ENCODE measurements at regions not wholly inside any gene's neighbourhood (a gene's known extent, or its start where the extent isn't known, plus 50 kb on each side); places are given as distances from the start of the nearest gene placed in this dataset.

DNA sequence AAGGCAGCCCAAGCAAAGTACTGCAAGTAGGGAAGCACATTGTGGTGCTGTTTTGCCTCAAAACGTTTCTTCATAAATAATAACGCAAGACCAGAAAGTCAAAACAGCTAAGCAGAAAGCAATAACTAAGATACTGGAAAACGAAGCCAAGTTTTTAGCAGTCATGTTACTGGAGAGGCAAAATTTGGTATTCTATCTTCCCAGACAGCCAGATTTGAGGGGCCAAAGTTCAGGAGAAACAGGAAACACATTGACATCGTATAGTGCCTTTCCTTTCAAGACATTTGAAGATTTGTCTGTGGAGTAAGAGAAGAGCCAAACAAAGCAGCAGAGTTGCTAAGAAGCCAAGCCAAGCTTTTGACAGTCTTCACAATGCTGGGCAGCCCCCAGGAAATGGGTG lies 843.6 kb upstream of the NECTIN3 start:
- DNase-seq (ENCODE audit: low read depth in 2 of 2), result no peak

DNA sequence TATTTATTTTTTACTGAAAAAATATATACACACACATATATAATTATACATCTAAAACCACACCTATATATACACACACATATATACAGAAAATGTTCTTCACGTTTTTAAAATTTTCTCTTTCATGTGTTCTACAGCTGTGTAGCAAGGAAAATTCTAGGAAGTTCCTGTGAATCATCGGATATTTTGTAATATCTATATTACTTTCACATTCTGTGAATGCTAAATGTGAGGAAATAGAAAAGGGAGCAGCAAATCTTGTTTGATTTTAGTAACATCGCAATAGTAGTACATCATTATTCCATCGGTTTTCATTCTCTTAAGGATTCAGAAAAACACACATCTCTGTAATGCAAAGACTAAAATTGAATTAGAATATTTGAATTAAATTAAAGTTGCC lies 836.8 kb upstream of the NECTIN3 start:
- DNase-seq (ENCODE audit: low read depth in 2 of 2), result no peak

DNA sequence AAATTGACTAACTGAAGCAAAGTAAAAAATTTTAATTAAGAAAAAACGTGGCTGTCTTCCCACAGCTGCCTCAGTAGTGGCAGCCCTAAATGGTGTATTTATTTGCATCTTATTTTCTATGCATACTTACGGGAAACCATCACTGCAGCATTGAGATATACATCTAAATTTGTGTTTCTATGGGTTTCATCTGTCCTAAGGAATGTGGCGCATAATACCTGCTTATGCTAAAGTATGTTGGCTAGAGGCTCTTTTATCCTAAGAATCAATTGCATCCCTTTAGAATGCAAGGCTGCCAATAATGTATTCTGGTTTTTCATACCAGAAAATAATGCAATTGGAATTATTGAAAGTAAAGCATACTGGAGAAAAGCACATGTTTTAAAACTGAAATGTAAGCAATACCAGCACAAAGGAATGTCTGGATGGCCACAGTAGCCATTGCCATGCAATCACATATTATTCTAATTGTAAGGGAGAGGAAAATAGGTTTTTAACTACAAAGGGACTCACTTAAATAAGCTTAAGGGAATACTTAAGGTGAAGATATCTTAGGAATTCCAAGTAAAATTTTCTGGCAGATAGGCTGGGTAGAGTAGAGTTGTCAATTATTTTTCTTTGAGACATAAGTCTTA lies 834.5 kb upstream of the NECTIN3 start:
- DNase-seq (ENCODE audit: low read depth in 2 of 2), result no peak

DNA sequence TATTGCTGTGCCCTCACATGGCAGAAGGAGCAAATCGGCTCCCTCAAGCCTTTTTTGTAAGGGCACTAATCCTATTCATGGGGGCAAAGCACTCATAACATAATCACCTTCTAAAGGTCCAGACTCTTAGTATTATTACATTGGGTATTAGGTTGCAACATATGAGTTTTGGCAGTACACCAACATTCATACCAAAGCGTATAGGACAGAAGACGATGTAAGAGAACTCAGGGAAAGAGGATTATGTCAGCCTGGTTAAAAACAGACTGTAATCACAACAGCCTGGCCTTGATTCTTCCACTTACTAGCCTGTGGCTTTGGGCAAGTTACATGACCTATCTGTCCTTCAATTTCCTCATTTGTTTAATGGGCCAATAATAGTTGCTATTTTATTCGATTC lies 828.5 kb upstream of the NECTIN3 start:
- no peak for DNase-seq (ENCODE audit: low read depth in 2 of 2)

DNA sequence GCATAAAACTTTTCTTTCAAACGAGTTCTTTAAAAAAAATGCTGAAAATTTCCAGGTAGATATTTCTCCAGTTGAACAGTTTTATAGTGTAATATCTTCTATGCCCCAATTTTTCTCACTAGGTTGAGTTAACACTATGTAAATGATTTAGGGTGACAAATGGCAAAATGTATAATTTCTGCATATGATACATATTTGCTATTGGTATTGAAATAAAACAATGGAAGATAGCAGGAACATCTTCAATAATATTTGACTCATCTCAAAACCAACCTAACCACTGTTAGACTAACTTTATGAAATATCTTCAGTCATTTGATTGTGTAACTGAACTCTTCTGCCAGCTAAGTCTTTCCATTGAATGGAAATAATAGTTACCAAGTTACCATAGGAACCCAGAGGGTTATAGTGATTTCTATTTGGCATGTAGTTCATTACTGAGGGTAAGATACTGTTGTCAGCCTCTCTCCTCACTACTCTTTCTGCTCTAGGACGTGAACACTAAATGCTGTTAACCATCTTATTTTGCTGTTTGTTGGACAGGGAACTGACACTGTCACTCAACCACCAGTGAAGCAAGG lies 824.7 kb upstream of the NECTIN3 start:
- DNase-seq (ENCODE audit: low read depth in 2 of 2), result no peak

DNA sequence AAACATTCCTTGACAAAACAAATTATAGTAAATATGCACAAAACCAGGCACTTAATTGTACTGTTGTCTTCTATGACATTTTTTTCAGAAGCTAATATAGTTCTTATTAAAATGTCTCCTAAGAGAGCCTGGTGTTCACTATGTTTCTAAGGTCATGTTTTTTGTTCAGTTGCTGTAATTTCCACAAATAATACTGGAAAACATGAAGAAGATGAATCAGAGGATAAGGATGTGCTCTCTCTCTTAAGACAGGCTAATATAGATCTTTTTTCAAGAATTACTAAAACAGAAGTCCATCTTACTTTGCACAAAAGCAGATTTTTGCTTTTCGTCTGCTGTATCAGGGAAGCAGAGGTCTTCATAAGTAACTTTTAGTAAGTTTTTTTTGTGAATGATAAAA lies 823.0 kb upstream of the NECTIN3 start:
- DNase-seq (ENCODE audit: low read depth in 2 of 2), result no peak

DNA sequence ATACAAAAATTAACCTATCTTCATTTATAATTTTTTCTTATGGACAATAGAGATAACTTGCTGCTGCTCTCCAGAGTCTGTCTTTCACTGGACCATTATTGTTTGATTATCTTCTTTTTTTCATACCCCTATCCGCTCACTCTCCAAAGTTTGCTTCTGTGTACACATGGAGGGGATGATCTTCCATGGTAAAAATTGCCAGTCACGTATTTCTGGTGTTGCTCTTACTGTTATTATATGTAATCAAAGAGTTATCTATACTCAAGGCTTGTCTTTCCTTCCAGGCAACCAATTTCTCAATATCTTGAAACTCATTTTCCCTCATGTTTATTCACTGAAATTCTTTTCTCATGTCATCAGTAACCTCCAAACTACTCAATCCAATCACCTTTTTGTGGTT lies 817.8 kb upstream of the NECTIN3 start:
- no peak for DNase-seq (ENCODE audit: low read depth in 2 of 2)

DNA sequence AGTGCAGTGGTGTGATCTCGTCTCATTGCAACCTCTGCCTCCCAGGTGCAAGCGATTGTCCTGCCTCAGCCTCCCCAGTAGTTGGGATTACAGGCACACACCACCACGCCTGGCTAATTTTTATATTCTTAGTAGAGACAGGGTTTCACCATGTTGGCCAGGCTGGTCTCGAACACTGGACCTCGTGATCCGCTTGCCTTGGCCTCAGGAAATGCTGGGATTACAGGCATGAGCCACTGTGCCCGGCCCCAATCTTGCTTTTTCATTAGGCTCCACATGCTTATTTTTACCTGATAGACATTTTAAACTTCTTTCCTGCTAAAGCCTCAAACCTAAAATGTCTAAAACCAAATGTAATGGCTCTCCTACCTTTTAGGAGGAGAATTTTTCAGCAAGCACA lies 817.0 kb upstream of the NECTIN3 start:
- no peak for DNase-seq (ENCODE audit: low read depth in 2 of 2)

DNA sequence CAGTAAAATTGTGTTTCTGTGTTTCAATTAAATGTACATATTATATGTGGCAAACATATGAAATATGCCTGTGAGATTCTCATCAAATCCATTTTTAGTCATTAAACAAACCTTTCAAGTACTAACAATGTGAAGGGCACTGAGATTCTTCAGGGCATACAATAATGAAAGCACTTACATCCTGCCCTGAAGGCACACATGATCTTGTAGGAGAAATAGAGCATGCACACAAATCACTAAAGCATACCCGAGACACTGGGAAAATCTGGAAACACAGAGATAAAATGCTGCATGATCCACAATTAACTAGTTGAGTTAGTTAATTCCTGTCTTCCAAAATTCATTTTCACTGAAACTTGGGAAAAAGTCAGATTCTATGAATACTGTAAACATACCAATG lies 810.5 kb upstream of the NECTIN3 start:
- no peak for DNase-seq (ENCODE audit: low read depth in 2 of 2)

DNA sequence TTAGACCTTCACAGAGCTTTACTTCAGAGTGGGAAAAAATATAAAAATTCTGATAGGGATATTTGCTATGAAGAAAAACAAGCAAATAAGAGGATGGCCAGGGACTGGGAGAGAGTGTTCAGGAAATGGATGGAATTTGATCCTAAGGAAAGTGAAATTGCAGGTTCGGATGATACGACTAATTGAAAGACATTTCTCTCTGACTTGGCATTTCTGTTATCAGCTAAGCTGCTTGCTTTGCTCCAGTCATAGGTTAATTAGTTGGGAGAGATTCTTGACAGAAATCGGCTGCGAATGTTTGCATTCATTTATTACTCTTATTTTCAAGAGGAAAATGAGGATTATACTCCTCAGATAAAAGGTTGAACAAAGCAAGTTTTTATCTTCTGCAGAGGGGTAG lies 808.7 kb upstream of the NECTIN3 start:
- no peak for DNase-seq (ENCODE audit: low read depth in 2 of 2)

DNA sequence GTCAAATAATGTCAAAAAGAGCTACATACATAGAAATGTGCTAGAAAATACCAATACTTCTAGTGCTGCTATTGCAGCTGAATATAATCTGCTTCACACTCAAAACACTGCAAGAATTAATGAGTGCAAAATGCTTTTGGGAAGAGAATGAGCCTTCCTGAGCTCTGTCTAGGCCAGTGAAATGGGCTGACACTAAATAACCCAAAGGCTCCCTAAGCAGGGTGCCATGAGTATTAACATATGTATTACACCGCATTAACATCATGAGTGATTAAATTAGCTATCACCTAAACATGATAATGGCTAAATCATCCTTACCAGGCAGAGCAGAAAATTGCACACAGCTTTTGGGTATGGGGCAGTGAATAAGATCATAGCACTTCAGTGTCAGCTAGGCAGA lies 806.3 kb upstream of the NECTIN3 start:
- no peak for DNase-seq (ENCODE audit: low read depth in 2 of 2)

DNA sequence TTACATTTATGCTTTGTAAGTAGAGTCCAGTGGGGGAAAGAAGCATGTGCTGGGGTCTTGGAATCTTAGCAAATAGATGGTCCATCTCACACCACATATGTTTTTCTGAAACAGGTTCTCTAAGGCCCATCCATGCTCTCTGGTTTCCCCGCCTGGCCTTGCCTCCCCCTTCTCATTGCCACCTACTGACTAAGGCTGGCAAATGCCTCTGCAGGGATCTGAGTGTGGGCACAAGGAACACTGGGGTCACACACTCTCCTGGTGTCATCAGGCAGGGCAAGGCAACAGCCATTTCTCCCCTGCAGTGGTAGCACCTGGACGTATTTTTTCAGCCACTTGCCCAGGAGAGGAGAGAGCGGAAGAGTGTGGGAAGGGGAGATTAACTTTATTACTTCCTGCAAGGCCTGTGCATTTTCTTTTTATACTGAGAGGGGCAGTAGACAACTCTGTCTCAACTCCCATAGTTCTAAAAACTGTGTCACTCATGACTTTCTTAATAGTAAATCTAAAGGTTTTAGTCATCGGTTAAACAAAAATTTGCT lies 804.2 kb upstream of the NECTIN3 start:
- no peak for DNase-seq (ENCODE audit: low read depth in 2 of 2)

DNA sequence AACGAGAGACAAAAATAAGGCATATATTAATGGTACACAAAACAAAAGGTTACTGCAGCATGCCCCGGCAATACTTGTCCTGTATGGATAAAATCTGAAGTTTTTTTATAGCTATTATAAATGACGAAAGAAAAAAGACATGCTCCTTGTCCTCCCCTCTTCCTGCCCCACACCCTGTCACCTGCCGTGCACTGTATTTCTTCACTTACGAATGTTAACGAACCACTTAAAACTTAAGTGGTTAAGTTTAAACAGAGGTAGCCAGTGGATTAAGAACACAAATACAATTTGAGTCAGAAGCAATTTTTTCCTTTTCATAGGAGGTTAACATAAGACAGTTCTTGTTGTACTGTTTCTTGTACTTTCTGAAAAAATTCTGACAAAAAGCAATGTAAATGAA lies 799.1 kb upstream of the NECTIN3 start:
- no peak for DNase-seq (ENCODE audit: low read depth in 2 of 2)

DNA sequence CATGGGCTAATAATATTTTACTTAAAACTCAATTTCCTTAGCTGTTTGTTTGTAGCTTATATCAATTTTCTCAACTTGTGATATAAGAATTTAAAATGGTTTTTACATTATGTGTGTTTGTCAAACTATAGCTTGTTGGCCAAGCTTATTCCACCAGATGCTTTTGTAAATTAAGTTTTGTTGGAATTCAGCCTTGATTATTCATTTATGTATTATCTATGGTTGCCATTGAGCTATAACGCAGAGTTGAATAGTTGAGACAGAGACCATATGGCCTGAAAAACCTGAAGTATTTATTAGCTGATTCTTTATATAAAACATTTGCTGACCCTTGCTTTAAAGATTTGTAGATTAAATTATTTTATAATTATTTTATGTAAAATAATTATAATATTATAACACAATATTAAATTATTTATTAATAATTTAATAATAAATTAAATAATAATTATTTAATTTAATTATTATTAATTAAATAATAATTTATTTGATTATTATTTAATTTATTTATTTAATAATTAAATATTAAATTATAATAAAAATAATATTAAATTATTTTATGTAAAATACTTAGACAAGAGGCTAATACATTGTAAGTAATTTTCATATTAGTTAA lies 779.6 kb upstream of the NECTIN3 start:
- no peak for DNase-seq (ENCODE audit: low read depth in 2 of 2)

DNA sequence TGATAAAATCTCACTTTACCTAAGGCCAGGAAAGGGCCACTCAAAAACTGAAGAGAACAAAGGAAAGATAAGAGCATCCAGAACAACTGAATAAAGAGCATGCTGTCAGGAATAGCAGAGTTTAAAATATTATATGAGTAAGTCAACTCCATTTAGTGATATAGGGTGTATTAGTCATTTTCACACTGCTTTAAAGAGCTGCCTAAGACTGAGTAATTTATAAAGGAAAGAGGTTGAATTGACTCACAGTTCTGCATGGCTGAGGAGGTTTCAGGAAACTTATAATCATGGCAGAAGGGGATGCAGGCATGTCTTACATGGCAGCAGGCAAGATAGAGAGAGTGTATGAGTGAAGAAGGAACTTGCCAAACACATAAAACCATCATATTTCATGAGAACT lies 778.0 kb upstream of the NECTIN3 start:
- no peak for DNase-seq (ENCODE audit: low read depth in 2 of 2)

DNA sequence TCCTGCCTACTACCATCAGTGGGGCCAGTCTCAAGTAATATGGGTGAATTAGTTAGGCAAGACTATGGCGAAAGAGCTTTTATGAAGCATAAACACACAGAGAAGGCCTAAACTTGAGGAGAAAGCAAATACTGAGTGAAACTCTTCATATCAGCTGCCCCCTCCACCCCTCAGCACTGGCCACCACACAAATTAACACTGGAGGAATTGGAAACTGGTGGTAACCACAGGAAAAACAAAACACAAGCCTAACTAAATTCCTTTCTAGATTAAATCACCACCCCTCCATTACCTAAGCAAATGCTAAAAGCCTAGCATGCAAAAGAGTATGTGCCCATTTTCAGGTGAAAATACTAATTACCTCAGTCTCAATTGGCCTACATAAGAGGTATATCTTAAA lies 774.7 kb upstream of the NECTIN3 start:
- no peak for DNase-seq (ENCODE audit: low read depth in 2 of 2)

DNA sequence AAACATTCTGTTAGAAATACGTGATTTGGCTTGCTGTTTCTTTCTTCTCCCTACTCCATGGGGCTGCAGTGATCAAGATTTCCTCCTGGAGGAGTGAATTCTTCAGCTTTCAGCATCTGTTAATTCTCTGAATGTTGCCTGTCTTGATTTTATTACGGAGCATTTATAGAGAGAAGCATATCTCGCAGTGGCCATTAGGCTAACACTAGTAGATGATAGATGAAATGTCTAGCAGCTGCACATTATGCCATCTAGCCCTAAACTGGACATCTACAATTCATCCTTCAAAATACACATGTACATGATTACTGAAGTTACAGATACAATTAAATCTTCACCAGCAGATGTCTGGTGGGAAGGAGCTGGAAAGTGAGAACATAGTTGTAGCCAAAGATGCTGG lies 769.8 kb upstream of the NECTIN3 start:
- DNase-seq (ENCODE audit: low read depth in 2 of 2), result no peak

DNA sequence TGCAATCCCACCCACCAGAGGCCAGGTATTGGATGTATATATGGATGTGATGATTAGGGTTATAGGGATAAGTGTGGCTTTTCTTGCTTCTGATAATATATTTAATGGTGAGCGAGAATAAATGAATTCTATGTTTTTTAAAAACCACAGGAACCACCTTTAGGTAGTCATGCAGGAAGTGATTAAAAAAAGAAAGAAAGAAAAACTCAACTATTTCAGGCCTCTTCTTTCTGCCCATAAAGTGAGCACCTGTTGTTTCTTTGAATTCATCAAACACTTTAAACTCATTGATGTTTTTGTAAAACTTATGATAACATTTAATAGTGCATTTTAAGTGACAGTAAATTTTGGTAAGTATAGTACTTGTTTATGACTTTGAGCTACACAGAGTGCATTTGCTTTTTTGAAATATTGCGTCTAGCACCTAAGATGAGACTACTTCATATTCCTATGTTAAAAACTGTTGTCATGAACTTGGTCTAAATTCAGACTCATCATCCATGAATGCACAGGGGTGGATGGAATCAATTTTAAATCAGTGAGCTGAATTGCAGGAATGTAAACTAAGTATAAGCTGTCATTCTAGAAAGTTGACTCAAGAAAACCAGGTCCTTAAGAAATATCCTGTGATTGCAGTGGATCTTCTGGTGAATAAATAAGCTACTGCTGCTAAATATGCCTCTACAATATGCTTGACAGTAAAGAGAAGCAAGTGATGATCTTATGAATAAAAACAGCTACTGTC lies 764.4 kb upstream of the NECTIN3 start:
- DNase-seq (ENCODE audit: low read depth in 2 of 2), result no peak

DNA sequence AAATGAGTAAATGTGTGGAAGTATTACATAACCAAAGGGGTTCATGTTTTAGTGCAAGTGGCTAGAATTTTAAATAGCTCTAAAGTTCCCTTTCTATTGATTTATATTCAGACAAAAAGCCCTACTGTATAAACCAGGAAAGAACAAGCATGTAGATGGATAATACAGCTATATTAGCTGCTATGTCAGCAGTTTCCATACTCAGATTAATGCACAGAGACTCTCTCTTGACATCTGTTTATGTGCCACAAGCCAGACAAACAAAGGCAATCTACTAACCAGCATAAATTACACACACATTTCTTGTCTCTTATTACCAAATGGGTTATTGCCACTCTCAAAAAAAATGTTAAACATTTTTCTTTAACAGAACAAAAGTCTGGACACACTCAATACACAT lies 760.1 kb upstream of the NECTIN3 start:
- no peak for DNase-seq (ENCODE audit: low read depth in 2 of 2)

DNA sequence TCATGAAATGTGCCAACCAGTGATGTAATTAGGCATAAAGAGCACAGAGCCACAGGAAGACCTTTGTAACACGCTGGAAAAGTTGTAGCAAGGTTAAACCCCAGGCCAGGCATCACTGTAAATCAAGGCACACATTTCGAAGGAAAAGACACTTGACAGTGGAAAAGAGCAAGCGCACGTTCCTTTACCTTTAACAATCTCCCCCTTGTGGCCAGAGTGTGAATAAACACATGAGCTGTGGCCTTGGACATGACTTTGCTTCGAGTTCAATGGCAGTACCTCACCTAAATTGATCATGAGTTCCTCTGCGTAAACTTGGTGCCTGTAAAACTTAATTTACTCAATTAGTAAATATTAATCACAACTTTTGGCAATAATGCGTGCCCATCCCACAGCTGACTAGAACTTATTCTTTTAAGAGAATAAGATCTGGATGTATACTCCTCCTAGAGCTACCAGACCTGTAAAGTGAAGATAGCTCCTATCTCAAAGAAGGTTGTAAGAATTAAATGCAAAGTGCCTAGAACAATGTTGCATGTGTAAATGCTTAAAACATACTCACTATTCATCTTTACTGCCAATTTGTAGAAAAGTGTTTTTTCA lies 757.0 kb upstream of the NECTIN3 start:
- peak; percentile 13 to 27 for DNase-seq (ENCODE audit: low read depth in 2 of 2)

DNA sequence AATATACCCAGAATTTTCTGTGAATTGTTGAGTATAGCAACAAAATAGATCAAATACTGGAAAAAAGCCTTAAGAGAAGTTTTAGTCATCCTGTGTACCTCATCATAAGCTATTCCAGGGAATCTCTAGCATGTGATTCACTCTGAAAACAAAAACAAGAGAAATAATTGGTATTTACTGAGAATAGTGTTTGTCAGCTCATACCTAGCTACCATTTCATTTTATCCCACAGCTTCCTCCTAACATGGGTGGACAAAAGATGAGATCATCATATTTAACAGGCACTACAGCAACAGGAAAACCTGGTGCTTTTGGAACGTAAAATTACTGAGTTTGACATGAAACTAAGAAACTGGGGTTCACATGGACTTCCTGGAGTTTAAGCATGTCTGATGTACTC lies 753.5 kb upstream of the NECTIN3 start:
- no peak for DNase-seq (ENCODE audit: low read depth in 2 of 2)

DNA sequence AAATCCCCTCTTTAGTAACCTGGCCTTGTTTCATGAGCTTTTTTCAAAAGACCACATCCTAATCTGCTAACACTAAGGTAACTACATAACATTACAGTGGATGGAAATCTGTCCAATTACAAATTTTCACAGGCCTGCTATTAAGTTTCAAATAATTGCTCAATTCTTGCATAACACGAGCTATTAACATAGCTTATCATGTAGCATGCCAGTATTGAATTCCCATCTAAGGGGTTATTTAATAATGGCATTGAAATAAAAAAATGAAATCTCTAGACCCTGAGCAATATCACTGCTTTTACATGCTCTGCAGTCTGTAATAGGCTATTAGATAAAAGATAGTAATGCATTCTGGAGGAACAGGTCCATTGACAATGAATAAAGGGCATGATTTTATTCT lies 748.3 kb upstream of the NECTIN3 start:
- DNase-seq (ENCODE audit: low read depth in 2 of 2), result no peak
